GM21576 (cell line): ENCODE measurements at regions not wholly inside any gene's neighbourhood (a gene's known extent, or its start where the extent isn't known, plus 50 kb on each side); places are given as distances from the start of the nearest gene placed in this dataset.

Source experiments
- ATAC-seq: cut with Tn5 transposase; IDR thresholded peaks from one replicate; pipeline ENCODE4 v1.9.1; 2021; ENCODE audit warnings: mild to moderate bottlenecking, moderate library complexity; ENCODE audit not compliant: unreplicated experiment

- no peak for ATAC-seq
Observed at GRCh38 chr1:221408117-221408803, 333.6 kb downstream of the DUSP10 start.

- no peak for ATAC-seq
Observed at GRCh38 chr1:221411283-221411682, 330.6 kb downstream of the DUSP10 start.

GRCh38 chr1:221414772-221415539, 326.9 kb downstream of the DUSP10 start:
- no peak for ATAC-seq

- ATAC-seq, result no peak
Observed at GRCh38 chr1:221415651-221416050, 326.2 kb downstream of the DUSP10 start.

GRCh38 chr1:221416142-221416541, 325.7 kb downstream of the DUSP10 start:
- no peak for ATAC-seq

GRCh38 chr1:221416723-221417122, 325.2 kb downstream of the DUSP10 start:
- ATAC-seq, result no peak

GRCh38 chr1:221418346-221418745, 323.5 kb downstream of the DUSP10 start:
- no peak for ATAC-seq

- ATAC-seq, result no peak
Observed at GRCh38 chr1:221419513-221420095, 322.3 kb downstream of the DUSP10 start.

- no peak for ATAC-seq
Observed at GRCh38 chr1:221429264-221429663, 312.6 kb downstream of the DUSP10 start.

- ATAC-seq, result no peak
Observed at GRCh38 chr1:221430152-221430960, 311.5 kb downstream of the DUSP10 start.

GRCh38 chr1:221431068-221431651, 310.7 kb downstream of the DUSP10 start:
- ATAC-seq, result no peak

- ATAC-seq, result no peak
Observed at GRCh38 chr1:221431961-221432360, 309.9 kb downstream of the DUSP10 start.

GRCh38 chr1:221435504-221435904, 306.4 kb downstream of the DUSP10 start:
- peak; percentile 45 for ATAC-seq

- no peak for ATAC-seq
Observed at GRCh38 chr1:221437171-221437570, 304.7 kb downstream of the DUSP10 start.

- ATAC-seq, result no peak
Observed at GRCh38 chr1:221437926-221438325, 304.0 kb downstream of the DUSP10 start.

- ATAC-seq, result peak; percentile 95
Observed at GRCh38 chr1:221439008-221439746, 302.7 kb downstream of the DUSP10 start.

- ATAC-seq, result no peak
Observed at GRCh38 chr1:221439747-221440501, 302.0 kb downstream of the DUSP10 start.

- no peak for ATAC-seq
Observed at GRCh38 chr1:221440658-221441057, 301.2 kb downstream of the DUSP10 start.

GRCh38 chr1:221442056-221442455, 299.8 kb downstream of the DUSP10 start:
- no peak for ATAC-seq
